ENCODE measurements at regions not wholly inside any gene's neighbourhood (a gene's known extent, or its start where the extent isn't known, plus 50 kb on each side); places are given as distances from the start of the nearest gene placed in this dataset.

- no peak for DNase-seq
- intact Hi-C loops (cut with DNase I; ENCODE audit: low total_unique reads), result no loop called here
- Histone ChIP-seq H3K4me1 (no peaks in the 10 kb centered on the region), H3K9me3 (peaks cover 0 to 4% (median 0%) of the 10 kb centered on the region in 8 donors), H3K27me3 (replicated peaks in 1 of 7) (peaks cover 0 to 3% (median 0%) of the 10 kb centered on the region in 7 donors), H3K27ac (no peak overlapping the region), H3K36me3 (no peaks in the 10 kb centered on the region), H3K4me3 (no peak overlapping the region)
- TF ChIP-seq POLR2AphosphoS5 (IDR thresholded peaks at IDR 0.05), result no peak
- no peak for TF ChIP-seq POLR2A (IDR thresholded peaks at IDR 0.05)
- no peak for TF ChIP-seq CTCF (IDR thresholded peaks at IDR 0.05 in 8 of 11, conservative IDR thresholded peaks at IDR 0.05 in 3 of 11)
- 87 to 97% (median 89%) methylated on average over 4 of the region's 4 CpGs for WGBS, 5 donors
These were observed 92.3 kb upstream of the ETV3 start for GRCh38 chr1:157230500-157230899.

GRCh38 chr1:157227700-157228099 is 89.5 kb upstream of the ETV3 start:
- H3K4me3 ChIP-seq, result no peak overlapping the region
- 74 to 85% (median 81%) methylated on average over 5 of the region's 5 CpGs for WGBS, 5 donors

GRCh38 chr1:157226739-157227138 is 88.5 kb upstream of the ETV3 start:
- no peak overlapping the region for H3K27ac ChIP-seq
- TF ChIP-seq POLR2AphosphoS5 (IDR thresholded peaks at IDR 0.05) (no peak), POLR2A (IDR thresholded peaks at IDR 0.05) (no peak), CTCF (IDR thresholded peaks at IDR 0.05 in 8 of 11, conservative IDR thresholded peaks at IDR 0.05 in 3 of 11) (no peak)
- 51 to 85% (median 59%) methylated on average over 4 of the region's 4 CpGs for WGBS, 5 donors
- intact Hi-C loops (cut with DNase I; ENCODE audit: low total_unique reads), result no loop called here
- H3K4me3 ChIP-seq, result no peak overlapping the region
- no peaks in the 10 kb centered on the region for H3K4me1 ChIP-seq
- DNase-seq, result no peak
- H3K9me3 ChIP-seq, result peaks cover 0 to 9% (median 0%) of the 10 kb centered on the region in 8 donors
- no peaks in the 10 kb centered on the region for H3K36me3 ChIP-seq
- peaks cover 0 to 14% (median 0%) of the 10 kb centered on the region in 7 donors for H3K27me3 ChIP-seq (replicated peaks in 1 of 7)

More at GRCh38 chr1:157227700-157228099, 89.5 kb upstream of the ETV3 start:
- no peaks in the 10 kb centered on the region for H3K4me1 ChIP-seq
- no peak for DNase-seq
- TF ChIP-seq POLR2AphosphoS5 (IDR thresholded peaks at IDR 0.05) (no peak), POLR2A (IDR thresholded peaks at IDR 0.05) (no peak), CTCF (IDR thresholded peaks at IDR 0.05 in 8 of 11, conservative IDR thresholded peaks at IDR 0.05 in 3 of 11) (no peak)
- no peak overlapping the region for H3K27ac ChIP-seq
- peaks cover 0 to 9% (median 0%) of the 10 kb centered on the region in 8 donors for H3K9me3 ChIP-seq
- H3K27me3 ChIP-seq (replicated peaks in 1 of 7), result peaks cover 0 to 14% (median 0%) of the 10 kb centered on the region in 7 donors
- intact Hi-C loops (cut with DNase I; ENCODE audit: low total_unique reads), result no loop called here
- no peaks in the 10 kb centered on the region for H3K36me3 ChIP-seq

GRCh38 chr1:157219600-157219999 is 81.4 kb upstream of the ETV3 start:
- Histone ChIP-seq H3K36me3 (no peaks in the 10 kb centered on the region), H3K4me3 (no peak overlapping the region), H3K27me3 (replicated peaks in 1 of 7) (peaks cover 0 to 57% (median 0%) of the 10 kb centered on the region in 7 donors), H3K4me1 (no peaks in the 10 kb centered on the region), H3K27ac (no peak overlapping the region), H3K9me3 (peaks cover 0 to 17% (median 13%) of the 10 kb centered on the region in 8 donors)
- DNase-seq, result no peak
- 45 to 86% (median 63%) methylated on average over 2 of the region's 2 CpGs for WGBS, 5 donors
- intact Hi-C loops (cut with DNase I; ENCODE audit: low total_unique reads), result no loop called here
- no peak for TF ChIP-seq CTCF (IDR thresholded peaks at IDR 0.05 in 8 of 11, conservative IDR thresholded peaks at IDR 0.05 in 3 of 11)

Measured in spleen (tissue), 11 donors.